ENCODE measurements at regions not wholly inside any gene's neighbourhood (a gene's known extent, or its start where the extent isn't known, plus 50 kb on each side); places are given as distances from the start of the nearest gene placed in this dataset.

DNA sequence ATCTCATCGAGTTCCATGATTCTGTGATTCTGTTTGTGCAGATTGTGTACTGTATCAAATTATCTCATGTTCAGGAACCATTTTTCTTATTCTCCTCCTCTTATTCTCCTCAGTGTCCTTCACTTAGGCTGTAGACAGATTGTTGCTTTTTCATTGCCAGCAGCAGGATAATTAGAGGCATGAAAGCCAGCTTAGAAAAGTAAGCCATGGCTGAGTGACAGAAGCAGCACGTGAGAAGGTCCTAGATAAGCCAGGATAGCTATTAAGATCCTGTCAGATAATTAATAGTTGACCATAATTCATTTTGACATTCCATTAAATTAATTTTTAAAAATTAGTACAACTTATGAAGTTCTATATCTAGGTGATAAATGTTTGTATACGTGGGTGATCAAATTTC, 60.8 kb upstream of the PRKACB start:
- TF ChIP-seq POLR2A (IDR thresholded peaks at IDR 0.05; ENCODE audit: low read depth, low read length) (no peak), EZH2 (IDR thresholded peaks at IDR 0.05; ENCODE audit: borderline replicate concordance, low read depth, low read length, severe bottlenecking) (no peak), POLR2AphosphoS5 (IDR thresholded peaks at IDR 0.05; ENCODE audit: insufficient read depth, low read depth, low read length) (no peak), FOS (IDR thresholded peaks at IDR 0.05; ENCODE audit: borderline replicate concordance, insufficient read depth, low read length) (no peak), MYC (IDR thresholded peaks at IDR 0.05; ENCODE audit: low read depth, low read length) (no peak), GATA2 (IDR thresholded peaks at IDR 0.05; ENCODE audit: insufficient read depth, insufficient read length, low read depth, low read length) (no peak)
- TF ChIP-seq, protein P1, sequence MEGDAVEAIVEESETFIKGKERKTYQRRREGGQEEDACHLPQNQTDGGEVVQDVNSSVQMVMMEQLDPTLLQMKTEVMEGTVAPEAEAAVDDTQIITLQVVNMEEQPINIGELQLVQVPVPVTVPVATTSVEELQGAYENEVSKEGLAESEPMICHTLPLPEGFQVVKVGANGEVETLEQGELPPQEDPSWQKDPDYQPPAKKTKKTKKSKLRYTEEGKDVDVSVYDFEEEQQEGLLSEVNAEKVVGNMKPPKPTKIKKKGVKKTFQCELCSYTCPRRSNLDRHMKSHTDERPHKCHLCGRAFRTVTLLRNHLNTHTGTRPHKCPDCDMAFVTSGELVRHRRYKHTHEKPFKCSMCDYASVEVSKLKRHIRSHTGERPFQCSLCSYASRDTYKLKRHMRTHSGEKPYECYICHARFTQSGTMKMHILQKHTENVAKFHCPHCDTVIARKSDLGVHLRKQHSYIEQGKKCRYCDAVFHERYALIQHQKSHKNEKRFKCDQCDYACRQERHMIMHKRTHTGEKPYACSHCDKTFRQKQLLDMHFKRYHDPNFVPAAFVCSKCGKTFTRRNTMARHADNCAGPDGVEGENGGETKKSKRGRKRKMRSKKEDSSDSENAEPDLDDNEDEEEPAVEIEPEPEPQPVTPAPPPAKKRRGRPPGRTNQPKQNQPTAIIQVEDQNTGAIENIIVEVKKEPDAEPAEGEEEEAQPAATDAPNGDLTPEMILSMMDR (IDR thresholded peaks at IDR 0.05; ENCODE audit: extremely low read depth in 1 of 2, insufficient read depth in 1 of 2, low read depth in 1 of 2, low read length in 2 of 2): no peak

All from endothelial cell of umbilical vein (primary cell).